Heart left ventricle (tissue), 16 donors: ENCODE measurements at regions not wholly inside any gene's neighbourhood (a gene's known extent, or its start where the extent isn't known, plus 50 kb on each side); places are given as distances from the start of the nearest gene placed in this dataset.

Experiments
- ATAC-seq, 4 donors: fragments of 200-7000 bp; cut with Tn5 transposase; one replicate each; pipeline ENCODE4 v1.9.1; 2020 to 2022; ENCODE audit warnings: moderate library complexity in 4 of 4, mild to moderate bottlenecking in 3 of 4, moderate number of reproducible peaks in 1 of 4
- DNase-seq, 5 donors: peaks; one replicate each; pipeline ENCODE4 v3.0.0-alpha.2; 2020
- H3K27ac ChIP-seq, 12 donors: fragments of 200-600 bp; sonication (generic) in 4 of 12; one replicate each; pipeline versions ENCODE4 v1.5.0 to v1.8.0; 2016 to 2022; ENCODE audit warnings: mild to moderate bottlenecking in 2 of 12
- H3K27me3 ChIP-seq, 9 donors: fragments of 200-600 bp; sonication (generic) in 2 of 9; one replicate each; pipeline versions ENCODE4 v1.5.1 to v1.8.0; 2016 to 2022; ENCODE audit warnings: mild to moderate bottlenecking in 3 of 9
- H3K36me3 ChIP-seq, 9 donors: fragments of 200-600 bp; sonication (generic) in 2 of 9; one replicate each; pipeline versions ENCODE4 v1.5.0 to v1.8.0; 2018 to 2022; ENCODE audit warnings: mild to moderate bottlenecking in 2 of 9
- H3K4me1 ChIP-seq, 12 donors: fragments of 200-600 bp; sonication (generic) in 4 of 12; one replicate each; pipeline versions ENCODE4 v1.5.0 to v1.8.0; 2016 to 2022; ENCODE audit warnings: mild to moderate bottlenecking in 3 of 12
- H3K4me3 ChIP-seq, 12 donors: fragments of 200-600 bp; sonication (generic) in 4 of 12; one replicate each; pipeline versions ENCODE4 v1.5.0 to v1.8.0; 2017 to 2022; ENCODE audit warnings: mild to moderate bottlenecking in 9 of 12, moderate library complexity in 4 of 12
- H3K9me3 ChIP-seq, 12 donors: fragments of 200-600 bp; sonication (generic) in 4 of 12; one replicate each; pipeline versions ENCODE4 v1.5.0 to v1.8.0; 2016 to 2022; ENCODE audit warnings: mild to moderate bottlenecking in 1 of 12
- CTCF ChIP-seq, 12 donors: fragments of 200-600 bp; sonication (generic) in 4 of 12; IDR thresholded peaks; one replicate each; pipeline versions ENCODE4 v1.5.0 to v1.8.0; 2018 to 2022; ENCODE audit warnings: antibody characterized with exemption in 12 of 12, mild to moderate bottlenecking in 5 of 12
- POLR2A ChIP-seq, 2 donors: fragments of 450-650 bp; IDR thresholded peaks; one replicate each; pipeline ENCODE4 v1.6.1; 2017; ENCODE audit warnings: antibody characterized with exemption in 2 of 2, mild to moderate bottlenecking in 2 of 2, moderate library complexity in 2 of 2
- WGBS, 4 donors: extraction: QIAGEN DNeasy Blood & Tissue Kit in 2 of 4; methylation state at CpG; one replicate each; pipeline versions ENCODE4 v1.1.5 to v1.1.7; 2013 to 2018; 5-methylcytosine and 5-hydroxymethylcytosine counted together
- intact Hi-C, 10 donors: fragments of 100-400 bp; cut with DNase I; formaldehyde crosslinking; loops; one replicate each; pipeline versions ENCODE4 v1.11.1 to v1.14.2; 2022
- donor health status: ischemic (EF 13 %, LVEDD 7.1; RV severe dilation, severe dysfunction).
- donor health status: healthy with polysubstance abuse.
- donor health status: DM: no; HTN: yes; CAD: no.
- donor health status: DM: no; HTN: no; CAD: no.
- donor health status: ischemic (EF 25% LVEDD 6.9; RV normal size, moderate dysfunction).
- donor health status: ischemic (EF 25% LVEDD 5.7; RV mildly dilated, moderate dysfunction).
- donor health status: healthy.
- donor health status: DM: yes; HTN: yes; CAD: no.
- donor health status: ischemic (EF 35%, LVEDD 5.7; RV mildly dilated, moderate dysfunction).
- donor health status: nonischemic (EF 11% LVEDD 7.7; RV severe dilation, severe dysfunction).
- donor health status: DM: yes; HTN: yes; CAD: no.
- donor health status: PGD.
- donor health status: ischemic (EF 29% LVEDD 5.4; RV normal size, mild dysfunction).
- donor health status: nonischemic (EF 23%, LVEDD 6.1; RV moderate dilation, normal function).

- no peak for DNase-seq
- no peak overlapping the region for H3K4me3 ChIP-seq
- TF ChIP-seq POLR2A (IDR thresholded peaks at IDR 0.05): no peak
- TF ChIP-seq CTCF (IDR thresholded peaks at IDR 0.05): no peak
- ATAC-seq: no peak
- no peak overlapping the region for H3K27ac ChIP-seq
- intact Hi-C loops: no loop called here
- no peaks in the 10 kb centered on the region for H3K4me1 ChIP-seq
- H3K9me3 ChIP-seq: no peaks in the 10 kb centered on the region
- H3K27me3 ChIP-seq: no peaks in the 10 kb centered on the region
- H3K36me3 ChIP-seq: no peaks in the 10 kb centered on the region
Measured at GRCh38 chr10:4460267-4460666, 365.7 kb upstream of the AKR1E2 start.

GRCh38 chr10:4459531-4459930, 366.5 kb upstream of the AKR1E2 start:
- Histone ChIP-seq H3K9me3 (no peaks in the 10 kb centered on the region), H3K27me3 (no peaks in the 10 kb centered on the region), H3K4me3 (no peak overlapping the region), H3K4me1 (no peaks in the 10 kb centered on the region), H3K27ac (no peak overlapping the region), H3K36me3 (no peaks in the 10 kb centered on the region)
- WGBS, 4 donors: 48 to 69% (median 62%) methylated on average over 5 of the region's 5 CpGs
- TF ChIP-seq CTCF (IDR thresholded peaks at IDR 0.05) (no peak), POLR2A (IDR thresholded peaks at IDR 0.05) (no peak)
- ATAC-seq (peak in 1 of 4 donors; percentile 76), DNase-seq (no peak)
- intact Hi-C loops: no loop called here

GRCh38 chr10:4457597-4457996, 368.4 kb upstream of the AKR1E2 start:
- Histone ChIP-seq H3K4me1 (no peaks in the 10 kb centered on the region), H3K9me3 (no peaks in the 10 kb centered on the region), H3K36me3 (no peaks in the 10 kb centered on the region), H3K4me3 (no peak overlapping the region), H3K27ac (no peak overlapping the region), H3K27me3 (no peaks in the 10 kb centered on the region)
- DNase-seq (no peak), ATAC-seq (no peak)
- intact Hi-C loops: no loop called here
- no peak for TF ChIP-seq CTCF (IDR thresholded peaks at IDR 0.05)
- TF ChIP-seq POLR2A (IDR thresholded peaks at IDR 0.05): no peak
- WGBS, 4 donors: 96 to 98% (median 97%) methylated on average over 14 of the region's 14 CpGs

GRCh38 chr10:4456776-4457175, 369.2 kb upstream of the AKR1E2 start:
- DNase-seq (no peak), ATAC-seq (no peak)
- TF ChIP-seq POLR2A (IDR thresholded peaks at IDR 0.05) (no peak), CTCF (IDR thresholded peaks at IDR 0.05) (no peak)
- H3K27me3 ChIP-seq: no peaks in the 10 kb centered on the region
- no peak overlapping the region for H3K27ac ChIP-seq
- 28 to 47% (median 41%) methylated on average over 1 of the region's 1 CpG for WGBS, 4 donors
- H3K9me3 ChIP-seq: no peaks in the 10 kb centered on the region
- H3K36me3 ChIP-seq: no peaks in the 10 kb centered on the region
- no peak overlapping the region for H3K4me3 ChIP-seq
- peaks cover 0 to under 1% (median 0%) of the 10 kb centered on the region in 12 donors for H3K4me1 ChIP-seq
- intact Hi-C loops: no loop called here
